CD4-positive, alpha-beta T cell treated with Interleukin-4 for 4 hours (primary cell): ENCODE measurements at regions not wholly inside any gene's neighbourhood (a gene's known extent, or its start where the extent isn't known, plus 50 kb on each side); places are given as distances from the start of the nearest gene placed in this dataset.

Source experiments
- DNase-seq: peaks from one replicate; pipeline ENCODE4 v3.0.0-alpha.2; 2020

- DNase-seq = no peak
These were observed 136.3 kb upstream of the MLIP start for GRCh38 chr6:53974941-53975340.

GRCh38 chr6:53975941-53976615 lies 135.2 kb upstream of the MLIP start:
- no peak for DNase-seq

- no peak for DNase-seq
These were observed 133.7 kb upstream of the MLIP start for GRCh38 chr6:53977551-53977950.

GRCh38 chr6:53979468-53980067 lies 131.7 kb upstream of the MLIP start:
- DNase-seq = peak; percentile 52

- no peak for DNase-seq
These were observed 128.7 kb upstream of the MLIP start for GRCh38 chr6:53982366-53983050.

GRCh38 chr6:53983301-53983700 lies 127.9 kb upstream of the MLIP start:
- DNase-seq = no peak

GRCh38 chr6:53984163-53984562 lies 127.1 kb upstream of the MLIP start:
- DNase-seq = no peak

- no peak for DNase-seq
These were observed 126.7 kb upstream of the MLIP start for GRCh38 chr6:53984581-53984980.

GRCh38 chr6:53985366-53985765 lies 125.9 kb upstream of the MLIP start:
- no peak for DNase-seq

GRCh38 chr6:53986165-53986720 lies 125.0 kb upstream of the MLIP start:
- no peak for DNase-seq

- DNase-seq = no peak
These were observed 124.3 kb upstream of the MLIP start for GRCh38 chr6:53986721-53987521.

- no peak for DNase-seq
These were observed 123.7 kb upstream of the MLIP start for GRCh38 chr6:53987522-53987888.

GRCh38 chr6:53989504-53989903 lies 121.7 kb upstream of the MLIP start:
- DNase-seq = no peak

- DNase-seq = no peak
These were observed 118.7 kb upstream of the MLIP start for GRCh38 chr6:53992522-53992921.

GRCh38 chr6:53994201-53994600 lies 117.0 kb upstream of the MLIP start:
- DNase-seq = no peak

GRCh38 chr6:53995935-53996334 lies 115.3 kb upstream of the MLIP start:
- DNase-seq = no peak

GRCh38 chr6:53998303-53998702 lies 112.9 kb upstream of the MLIP start:
- DNase-seq = no peak

GRCh38 chr6:53999088-53999755 lies 112.0 kb upstream of the MLIP start:
- no peak for DNase-seq

- DNase-seq = no peak
These were observed 109.1 kb upstream of the MLIP start for GRCh38 chr6:54002116-54002515.

GRCh38 chr6:54003316-54003715 lies 107.9 kb upstream of the MLIP start:
- DNase-seq = no peak

GRCh38 chr6:54008589-54008988 lies 102.7 kb upstream of the MLIP start:
- DNase-seq = no peak

GRCh38 chr6:54009052-54009654 lies 102.1 kb upstream of the MLIP start:
- DNase-seq = no peak
